ENCODE measurements at regions not wholly inside any gene's neighbourhood (a gene's known extent, or its start where the extent isn't known, plus 50 kb on each side); places are given as distances from the start of the nearest gene placed in this dataset.

GRCh38 chrX:124493984-124494383 is 147.6 kb downstream of the SH2D1A start:
- DNase-seq (no peak), ATAC-seq (ENCODE audit: low read depth in 2 of 2) (no peak)
- Mint-ChIP-seq H3K27me3 (no peaks in the 10 kb centered on the region), H3K4me3 (no peak overlapping the region), H3K36me3 (no peaks in the 10 kb centered on the region), H3K9me3 (peaks cover 0 to 5% (median 0%) of the 10 kb centered on the region in 7 donors), H3K4me1 (no peaks in the 10 kb centered on the region), H3K27ac (no peak overlapping the region)

- no peak for DNase-seq
- no peaks in the 10 kb centered on the region for H3K36me3 Mint-ChIP-seq
- H3K27ac Mint-ChIP-seq, result no peak overlapping the region
- H3K9me3 Mint-ChIP-seq, result peaks cover 0 to 4% (median 0%) of the 10 kb centered on the region in 7 donors
- ATAC-seq (ENCODE audit: low read depth in 2 of 2), result no peak
- no peaks in the 10 kb centered on the region for H3K4me1 Mint-ChIP-seq
- no peaks in the 10 kb centered on the region for H3K27me3 Mint-ChIP-seq
- no peak overlapping the region for H3K4me3 Mint-ChIP-seq
Measured at GRCh38 chrX:124497386-124497785, 151.0 kb downstream of the SH2D1A start.

- Mint-ChIP-seq H3K36me3 (no peaks in the 10 kb centered on the region), H3K4me1 (no peaks in the 10 kb centered on the region), H3K4me3 (no peak overlapping the region), H3K27me3 (no peaks in the 10 kb centered on the region), H3K9me3 (no peaks in the 10 kb centered on the region), H3K27ac (no peak overlapping the region)
- ATAC-seq (ENCODE audit: low read depth in 2 of 2) (no peak), DNase-seq (no peak)
Measured at GRCh38 chrX:124501586-124501985, 155.2 kb downstream of the SH2D1A start.

GRCh38 chrX:124502166-124502565 is 155.8 kb downstream of the SH2D1A start:
- H3K9me3 Mint-ChIP-seq, result no peaks in the 10 kb centered on the region
- no peaks in the 10 kb centered on the region for H3K27me3 Mint-ChIP-seq

GRCh38 chrX:124502599-124502998 is 156.2 kb downstream of the SH2D1A start:
- DNase-seq (no peak), ATAC-seq (ENCODE audit: low read depth in 2 of 2) (no peak)
- Mint-ChIP-seq H3K4me3 (no peak overlapping the region), H3K27me3 (no peaks in the 10 kb centered on the region), H3K36me3 (no peaks in the 10 kb centered on the region), H3K9me3 (no peaks in the 10 kb centered on the region), H3K27ac (no peak overlapping the region), H3K4me1 (no peaks in the 10 kb centered on the region)

More at GRCh38 chrX:124502166-124502565, 155.8 kb downstream of the SH2D1A start:
- no peak for ATAC-seq (ENCODE audit: low read depth in 2 of 2)
- Mint-ChIP-seq H3K4me3 (no peak overlapping the region), H3K36me3 (no peaks in the 10 kb centered on the region), H3K4me1 (no peaks in the 10 kb centered on the region), H3K27ac (no peak overlapping the region)
- DNase-seq, result no peak

GRCh38 chrX:124504111-124504983 is 158.0 kb downstream of the SH2D1A start:
- ATAC-seq (ENCODE audit: low read depth in 2 of 2) (no peak), DNase-seq (no peak)
- no peaks in the 10 kb centered on the region for H3K9me3 Mint-ChIP-seq
- H3K4me1 Mint-ChIP-seq, result no peaks in the 10 kb centered on the region
- H3K27ac Mint-ChIP-seq, result no peak overlapping the region
- no peaks in the 10 kb centered on the region for H3K36me3 Mint-ChIP-seq
- no peaks in the 10 kb centered on the region for H3K27me3 Mint-ChIP-seq
- no peak overlapping the region for H3K4me3 Mint-ChIP-seq

GRCh38 chrX:124506066-124506465 is 159.7 kb downstream of the SH2D1A start:
- Mint-ChIP-seq H3K36me3 (no peaks in the 10 kb centered on the region), H3K4me3 (no peak overlapping the region)

GRCh38 chrX:124507246-124507645 is 160.9 kb downstream of the SH2D1A start:
- ATAC-seq (ENCODE audit: low read depth in 2 of 2) (no peak), DNase-seq (no peak)
- Mint-ChIP-seq H3K36me3 (no peaks in the 10 kb centered on the region), H3K27ac (no peak overlapping the region), H3K27me3 (no peaks in the 10 kb centered on the region), H3K9me3 (no peaks in the 10 kb centered on the region), H3K4me1 (no peaks in the 10 kb centered on the region), H3K4me3 (no peak overlapping the region)

More at GRCh38 chrX:124506066-124506465, 159.7 kb downstream of the SH2D1A start:
- Mint-ChIP-seq H3K27ac (no peak overlapping the region), H3K4me1 (no peaks in the 10 kb centered on the region), H3K9me3 (no peaks in the 10 kb centered on the region), H3K27me3 (no peaks in the 10 kb centered on the region)
- no peak for DNase-seq
- no peak for ATAC-seq (ENCODE audit: low read depth in 2 of 2)

- H3K27me3 Mint-ChIP-seq, result no peaks in the 10 kb centered on the region
- DNase-seq (no peak), ATAC-seq (ENCODE audit: low read depth in 2 of 2) (no peak)
- no peak overlapping the region for H3K27ac Mint-ChIP-seq
- no peak overlapping the region for H3K4me3 Mint-ChIP-seq
- H3K36me3 Mint-ChIP-seq, result no peaks in the 10 kb centered on the region
- H3K9me3 Mint-ChIP-seq, result peaks cover 0 to 17% (median 7%) of the 10 kb centered on the region in 7 donors
- H3K4me1 Mint-ChIP-seq, result no peaks in the 10 kb centered on the region
Measured at GRCh38 chrX:124518885-124519284, 172.5 kb downstream of the SH2D1A start.

- DNase-seq (no peak), ATAC-seq (ENCODE audit: low read depth in 2 of 2) (no peak)
- Mint-ChIP-seq H3K4me3 (no peak overlapping the region), H3K27me3 (no peaks in the 10 kb centered on the region), H3K9me3 (peaks cover 0 to 4% (median 0%) of the 10 kb centered on the region in 7 donors), H3K4me1 (no peaks in the 10 kb centered on the region), H3K36me3 (no peaks in the 10 kb centered on the region), H3K27ac (no peak overlapping the region)
Measured at GRCh38 chrX:124524852-124525251, 178.5 kb downstream of the SH2D1A start.

- no peaks in the 10 kb centered on the region for H3K4me1 Mint-ChIP-seq
- H3K4me3 Mint-ChIP-seq, result no peak overlapping the region
- no peak overlapping the region for H3K27ac Mint-ChIP-seq
- no peaks in the 10 kb centered on the region for H3K36me3 Mint-ChIP-seq
- H3K27me3 Mint-ChIP-seq, result peaks cover 0 to 6% (median 0%) of the 10 kb centered on the region in 3 donors
- DNase-seq, result no peak
- H3K9me3 Mint-ChIP-seq, result peaks cover 0 to 2% (median 0%) of the 10 kb centered on the region in 7 donors
- ATAC-seq (ENCODE audit: low read depth in 2 of 2), result no peak
Measured at GRCh38 chrX:124529786-124530185, 183.4 kb downstream of the SH2D1A start.

- Mint-ChIP-seq H3K9me3 (peaks cover 0 to 2% (median 0%) of the 10 kb centered on the region in 7 donors), H3K36me3 (no peaks in the 10 kb centered on the region), H3K4me3 (no peak overlapping the region), H3K4me1 (no peaks in the 10 kb centered on the region), H3K27me3 (peaks cover 0 to 6% (median 0%) of the 10 kb centered on the region in 3 donors), H3K27ac (no peak overlapping the region)
- ATAC-seq (ENCODE audit: low read depth in 2 of 2) (no peak), DNase-seq (no peak)
Measured at GRCh38 chrX:124530803-124531202, 184.4 kb downstream of the SH2D1A start.

- Mint-ChIP-seq H3K4me1 (no peaks in the 10 kb centered on the region), H3K4me3 (no peak overlapping the region), H3K27me3 (peaks cover 0 to 10% (median 0%) of the 10 kb centered on the region in 3 donors), H3K9me3 (peaks cover 0 to 3% (median 0%) of the 10 kb centered on the region in 7 donors), H3K36me3 (no peaks in the 10 kb centered on the region), H3K27ac (no peak overlapping the region)
- DNase-seq (no peak), ATAC-seq (ENCODE audit: low read depth in 2 of 2) (no peak)
Measured at GRCh38 chrX:124534536-124534935, 188.2 kb downstream of the SH2D1A start.

GRCh38 chrX:124540474-124540873 is 194.1 kb downstream of the SH2D1A start:
- ATAC-seq (ENCODE audit: low read depth in 2 of 2) (no peak), DNase-seq (no peak)
- Mint-ChIP-seq H3K4me3 (no peak overlapping the region), H3K27ac (no peak overlapping the region), H3K36me3 (no peaks in the 10 kb centered on the region), H3K4me1 (no peaks in the 10 kb centered on the region), H3K27me3 (peaks cover 0 to 5% (median 0%) of the 10 kb centered on the region in 3 donors), H3K9me3 (peaks cover 0 to 3% (median 0%) of the 10 kb centered on the region in 7 donors)
